ELF-1 (cell line): ENCODE measurements at regions not wholly inside any gene's neighbourhood (a gene's known extent, or its start where the extent isn't known, plus 50 kb on each side); places are given as distances from the start of the nearest gene placed in this dataset.

Experiments used
- DNase-seq: peaks from one replicate; pipeline ENCODE4 v3.0.0-alpha.2; 2016; ENCODE audit warnings: low read depth, low spot score

DNA sequence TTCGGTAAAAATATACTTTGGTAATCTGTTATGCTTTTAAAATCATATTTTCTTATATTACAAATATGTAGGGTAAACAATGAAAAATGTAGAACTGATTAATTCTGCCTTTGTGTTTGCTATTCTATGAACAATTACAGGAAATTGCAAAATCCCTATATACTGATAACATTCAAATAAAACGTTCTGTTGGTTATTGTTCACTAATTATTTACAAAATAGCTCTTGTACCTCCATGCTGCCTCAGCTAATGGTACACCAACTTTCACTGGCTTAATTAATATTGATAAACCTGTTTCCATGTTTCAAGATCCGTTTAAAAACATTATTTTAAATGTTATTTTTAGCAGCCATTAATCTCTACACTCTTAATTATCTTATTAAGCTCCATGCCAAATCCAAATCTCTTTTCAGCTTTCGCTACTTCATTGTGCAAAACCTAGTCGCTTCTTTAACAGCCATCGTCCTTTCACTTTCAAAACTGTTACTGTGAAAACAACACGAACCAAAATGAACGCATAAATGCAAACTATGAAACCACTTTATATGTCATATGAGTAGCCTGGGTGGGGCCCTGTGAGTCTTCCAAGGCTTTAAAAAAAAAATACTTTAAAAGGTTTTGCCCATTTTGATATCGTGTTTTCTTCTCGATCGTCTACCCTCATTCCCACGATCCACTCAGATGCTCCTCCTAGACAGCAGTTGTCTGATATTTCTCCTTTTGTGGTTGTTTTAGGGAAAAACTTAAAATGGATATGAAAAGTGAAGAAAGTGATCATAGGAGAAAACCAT lies 807.1 kb downstream of the USP25 start:
- DNase-seq, result no peak

DNA sequence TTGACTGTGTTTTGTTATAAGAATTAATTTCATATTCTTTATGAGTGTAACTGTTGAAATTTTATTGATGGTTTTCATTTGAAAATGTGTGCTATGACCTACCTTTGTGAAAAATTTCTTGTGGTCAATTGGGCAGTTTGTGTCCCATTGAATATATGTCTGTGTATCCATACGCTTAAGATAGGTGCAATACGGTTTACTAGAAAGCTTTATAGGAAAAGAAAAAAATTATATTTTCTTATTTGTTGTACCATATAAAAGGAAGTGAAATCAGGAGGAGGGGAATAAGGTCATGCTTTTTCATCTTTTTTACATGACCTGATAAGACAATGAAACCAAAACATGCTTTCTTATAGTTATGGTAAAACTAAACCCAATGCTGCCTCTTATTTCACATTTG lies 807.7 kb downstream of the USP25 start:
- DNase-seq, result no peak

DNA sequence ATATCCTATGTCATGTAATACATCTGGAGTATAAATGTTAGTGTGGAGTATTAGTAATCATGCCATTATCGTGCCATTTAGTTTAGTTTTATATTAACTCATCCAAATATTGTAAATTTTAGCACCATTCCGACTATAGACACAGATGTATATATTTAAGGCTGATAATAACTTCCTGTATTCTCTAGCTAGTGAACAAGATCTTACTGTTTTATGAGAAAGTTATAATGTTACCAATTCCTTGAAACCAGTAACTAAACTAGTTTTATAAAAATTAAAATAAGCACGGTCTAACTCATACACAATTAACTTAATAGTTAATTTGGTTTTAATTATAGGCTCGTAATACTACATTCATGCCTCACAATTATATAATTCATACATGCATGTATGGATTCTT lies 808.6 kb downstream of the USP25 start:
- no peak for DNase-seq

DNA sequence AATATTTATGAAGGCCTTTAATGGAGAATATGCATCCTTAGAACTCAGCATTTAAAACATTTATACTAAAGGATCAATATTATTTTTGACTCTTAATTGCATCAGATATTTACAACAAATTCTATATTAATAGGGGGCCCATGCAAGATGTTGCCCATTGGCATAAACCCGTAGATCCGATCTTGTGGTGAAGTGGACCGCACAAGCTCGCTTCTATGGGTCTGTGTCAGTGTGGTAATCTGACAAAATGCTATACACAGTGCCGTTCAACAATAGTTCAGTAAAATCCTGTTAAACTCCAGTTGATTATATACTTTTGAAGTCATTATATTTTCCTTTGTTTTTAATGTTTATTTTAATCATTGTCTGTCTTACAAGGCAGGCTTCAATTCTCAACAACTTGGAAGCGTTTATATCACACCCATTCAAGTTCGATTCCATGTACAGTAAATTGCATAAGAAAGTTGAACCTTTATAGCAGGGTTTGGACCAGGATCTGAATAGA lies 809.2 kb downstream of the USP25 start:
- DNase-seq, result no peak

DNA sequence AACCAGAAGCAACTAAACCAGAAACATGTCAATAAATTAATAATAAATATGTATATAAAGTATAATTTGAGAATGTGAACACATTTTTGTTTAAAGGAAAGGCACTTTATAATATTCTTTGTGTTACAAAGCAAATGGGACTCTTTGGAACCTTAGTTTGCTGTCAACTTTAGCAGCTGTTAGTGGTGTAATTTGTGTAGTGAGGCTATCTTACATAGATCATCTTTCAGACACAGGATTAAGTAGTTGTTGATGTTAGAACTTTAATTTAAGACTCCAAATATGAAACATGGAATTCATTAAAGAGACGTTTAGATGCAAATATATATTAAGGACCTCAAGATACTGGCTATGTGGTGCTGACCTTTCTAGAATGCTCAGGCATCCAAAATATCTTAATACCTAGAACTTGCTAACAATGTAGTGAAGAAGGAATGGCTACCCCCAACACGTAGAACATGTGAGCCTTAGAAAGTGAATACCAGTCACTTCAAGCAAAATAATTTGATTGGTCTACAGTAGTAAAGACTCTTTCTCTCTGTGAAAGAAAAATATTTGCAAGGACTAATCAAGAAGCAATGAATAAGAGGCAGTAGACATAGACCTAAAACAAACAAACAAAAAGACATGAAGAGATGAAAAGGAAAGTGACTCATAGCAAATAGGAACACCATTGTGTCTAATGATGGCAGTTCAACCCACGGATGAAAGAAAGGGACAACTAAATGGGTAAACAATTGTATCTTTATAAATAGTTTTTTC lies 811.4 kb downstream of the USP25 start:
- DNase-seq, result no peak

DNA sequence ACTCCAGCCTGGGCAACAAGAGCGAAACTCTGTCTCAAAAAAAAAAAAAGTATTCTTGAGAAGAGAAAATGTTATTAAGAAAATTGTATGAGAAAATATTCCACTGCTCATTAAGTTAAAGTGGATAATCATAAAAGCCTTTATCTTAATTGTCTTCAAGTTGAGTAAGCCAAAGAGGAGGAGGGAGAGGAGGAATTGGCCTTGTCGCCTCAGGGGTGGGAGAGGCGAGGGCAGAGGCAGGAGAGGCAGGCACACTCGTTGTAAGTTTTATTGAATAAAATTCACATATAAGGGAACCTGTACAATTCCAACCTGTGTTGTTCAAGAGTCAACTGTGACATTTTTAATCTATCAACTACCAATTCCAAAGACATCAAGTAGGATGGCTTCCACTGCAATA lies 820.3 kb downstream of the USP25 start:
- no peak for DNase-seq

DNA sequence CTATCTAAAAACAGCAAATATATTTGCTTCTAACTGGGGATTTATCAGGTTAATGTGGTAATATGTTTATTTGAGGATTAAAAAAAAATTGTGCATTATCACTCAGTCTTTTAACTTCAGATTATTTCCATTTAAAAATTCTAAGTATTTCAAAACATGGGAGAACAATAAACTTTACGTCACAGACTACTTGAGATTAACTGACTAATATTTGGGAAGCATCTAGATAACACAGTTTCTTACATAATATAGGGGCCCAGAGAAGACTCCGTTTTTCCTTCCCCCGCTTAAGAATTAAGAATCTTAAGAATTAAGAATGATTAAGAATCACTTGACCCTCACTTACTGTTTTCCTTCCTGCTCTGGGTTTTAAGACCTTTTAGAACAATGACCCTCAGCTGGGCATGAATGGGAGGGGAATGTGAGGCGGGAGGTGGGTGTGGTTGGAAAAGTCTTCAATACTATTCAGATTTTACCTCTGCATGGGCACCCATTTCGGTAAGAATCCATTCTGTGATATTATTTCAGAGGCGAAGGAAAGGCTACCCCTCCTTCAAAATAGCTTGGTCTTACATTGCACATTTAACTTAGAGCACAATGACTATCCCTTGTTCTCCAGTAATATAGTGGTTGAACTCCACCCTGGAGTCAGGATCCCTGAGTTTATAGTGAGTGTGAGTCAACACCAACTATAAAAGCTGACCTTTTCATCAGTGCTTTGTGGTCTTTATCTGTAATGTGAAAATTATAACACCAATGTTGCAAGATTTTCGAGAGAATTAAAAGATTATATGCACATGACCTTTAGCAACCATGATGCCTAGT lies 821.3 kb downstream of the USP25 start:
- DNase-seq, result no peak

DNA sequence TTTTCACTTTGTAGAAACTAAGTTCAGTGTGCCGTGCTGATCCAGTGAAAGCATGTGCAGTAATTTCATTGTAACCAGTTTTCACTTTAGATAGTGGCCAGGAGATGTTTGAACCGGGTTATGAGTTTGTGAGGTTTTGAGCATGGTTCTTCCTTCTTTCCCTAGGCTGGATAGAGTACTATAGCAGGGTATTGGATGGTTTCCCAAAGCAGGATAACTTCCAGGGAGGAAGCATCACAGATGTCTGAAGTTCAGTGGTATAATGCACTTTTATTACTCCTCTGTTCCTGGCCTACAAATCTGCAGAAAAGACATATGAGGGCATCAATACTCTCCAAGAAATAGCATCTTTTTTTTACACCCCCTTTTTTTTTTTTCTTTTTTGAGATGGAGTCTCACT lies 823.1 kb downstream of the USP25 start:
- no peak for DNase-seq

DNA sequence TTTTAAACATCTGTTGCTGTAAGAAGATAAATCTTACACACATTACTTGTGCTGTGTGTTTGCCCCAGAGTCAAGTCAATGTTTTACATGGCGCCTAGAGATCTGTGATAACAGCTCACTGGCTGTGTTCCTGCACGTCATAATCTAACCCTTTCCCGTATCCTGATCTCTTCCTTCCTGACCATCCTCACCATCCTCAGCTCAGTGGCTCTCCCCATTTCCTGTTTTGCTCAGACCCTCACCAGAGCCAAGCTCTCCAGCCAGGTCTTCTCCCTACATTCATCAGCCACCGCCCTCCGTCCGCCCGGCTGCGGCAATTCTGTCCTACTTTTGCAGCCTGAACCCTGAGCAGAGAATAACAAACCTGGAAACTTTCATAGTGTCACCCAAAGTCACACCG lies 824.7 kb downstream of the USP25 start:
- DNase-seq, result no peak

DNA sequence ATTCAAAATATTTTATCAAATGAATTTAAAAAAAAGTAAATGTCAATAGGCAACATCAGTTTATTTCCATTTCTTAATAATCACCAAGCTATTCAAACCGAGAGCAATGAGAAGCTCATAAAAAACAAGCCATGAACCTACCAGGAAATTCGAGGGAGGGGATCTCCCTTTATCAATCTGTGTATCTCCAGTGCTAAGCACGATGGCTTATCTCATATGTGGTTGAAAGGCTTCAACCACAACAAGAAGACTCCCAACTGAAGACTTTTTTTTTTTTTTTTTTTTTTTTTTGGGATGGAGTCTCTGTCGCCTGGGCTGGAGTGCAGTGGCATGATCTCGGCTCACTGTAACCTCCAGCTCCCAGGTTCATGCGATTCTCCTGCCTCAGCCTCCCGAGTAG lies 833.3 kb downstream of the USP25 start:
- DNase-seq, result no peak

DNA sequence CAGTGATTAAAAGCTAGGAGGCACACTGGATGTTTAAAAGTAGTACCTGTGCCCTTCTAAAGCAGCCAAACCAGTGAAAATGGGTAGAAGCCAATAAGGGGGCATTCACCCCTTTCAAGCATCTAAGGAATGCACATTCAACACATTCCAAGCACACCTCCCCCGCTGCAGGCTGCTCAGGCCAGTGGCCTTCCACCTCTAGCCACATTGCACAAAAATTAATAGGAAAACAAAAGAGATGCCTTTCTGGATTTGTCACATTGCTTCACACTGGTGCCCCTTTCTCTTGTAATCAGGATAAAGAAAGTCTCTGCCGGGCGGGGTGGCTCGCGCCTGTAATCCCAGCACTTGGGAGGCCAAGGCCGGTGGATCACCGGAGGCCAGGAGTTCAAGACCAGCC lies 834.0 kb downstream of the USP25 start:
- DNase-seq, result peak; percentile 83

DNA sequence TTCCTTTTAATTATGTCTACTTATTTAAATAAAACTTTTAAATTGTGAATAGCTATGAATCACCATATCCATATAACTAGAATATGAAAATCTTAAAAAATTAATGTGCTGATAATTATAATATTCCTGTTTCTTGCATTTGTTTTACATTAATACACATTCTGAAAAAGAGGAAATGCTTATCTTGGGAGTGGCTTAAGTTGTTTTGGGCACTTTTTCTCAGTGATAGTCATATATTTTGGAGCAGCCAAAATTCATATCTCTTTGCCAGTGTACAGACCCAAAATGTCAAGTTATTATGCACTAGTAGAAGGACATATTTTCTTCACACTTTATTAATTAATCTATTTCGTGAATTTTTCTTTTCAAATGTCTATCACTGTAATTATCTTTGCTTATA lies 838.5 kb downstream of the USP25 start:
- DNase-seq, result no peak

DNA sequence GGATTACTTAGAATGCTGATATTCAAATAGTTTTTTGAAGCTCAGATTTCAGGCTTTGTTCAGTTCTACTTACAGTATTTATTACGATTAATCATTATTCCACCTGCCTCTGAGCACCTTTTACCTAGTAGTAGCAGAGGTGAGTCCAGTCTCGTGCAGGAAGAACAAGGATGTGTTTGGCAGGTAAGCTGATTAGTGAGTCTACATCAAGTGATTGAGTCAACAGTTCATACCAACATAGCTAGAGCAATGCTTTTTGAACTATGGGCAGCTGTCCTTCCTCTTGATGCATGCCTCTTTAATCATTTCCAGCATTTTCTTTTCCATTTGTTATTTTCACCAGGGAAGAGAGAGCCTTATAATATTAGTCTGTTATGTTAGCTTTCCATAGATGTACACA lies 838.9 kb downstream of the USP25 start:
- DNase-seq, result no peak

DNA sequence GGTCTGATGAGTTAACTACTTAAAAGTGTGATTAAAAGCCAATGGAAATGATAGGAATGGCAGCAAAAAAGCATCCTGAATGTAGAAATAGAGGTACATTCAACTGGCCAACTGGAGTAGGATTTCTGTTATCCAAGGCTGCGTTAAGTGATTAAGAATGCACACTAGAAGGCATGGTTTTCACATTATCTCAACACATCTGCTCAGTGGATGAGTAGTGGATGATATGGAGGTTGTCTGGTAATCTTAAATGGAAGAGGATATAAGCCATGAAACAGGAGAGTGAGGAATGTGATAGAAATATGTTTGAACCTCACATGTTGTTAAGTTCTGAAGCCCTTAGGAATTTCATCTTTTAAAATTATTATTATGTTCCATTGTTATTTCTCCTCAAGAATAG lies 839.9 kb downstream of the USP25 start:
- DNase-seq, result no peak

DNA sequence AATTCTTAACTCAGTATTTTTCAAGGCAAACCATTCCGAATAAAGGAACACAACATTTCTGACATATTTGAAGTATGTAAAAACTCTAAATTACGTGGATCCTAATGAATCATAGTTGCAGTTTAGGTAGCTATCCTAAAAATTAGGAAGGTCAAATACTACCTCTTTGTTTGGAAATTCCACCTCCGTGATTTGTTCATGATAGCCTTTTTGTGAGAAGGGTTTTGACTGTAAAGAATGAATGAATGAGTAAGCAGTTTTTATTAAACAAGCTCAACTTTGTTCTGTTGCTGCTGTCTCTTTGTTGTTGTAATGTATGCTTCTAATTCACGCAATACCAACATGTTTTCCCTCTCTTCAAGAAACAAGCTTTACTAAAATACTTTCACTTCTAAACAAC lies 840.4 kb downstream of the USP25 start:
- no peak for DNase-seq

DNA sequence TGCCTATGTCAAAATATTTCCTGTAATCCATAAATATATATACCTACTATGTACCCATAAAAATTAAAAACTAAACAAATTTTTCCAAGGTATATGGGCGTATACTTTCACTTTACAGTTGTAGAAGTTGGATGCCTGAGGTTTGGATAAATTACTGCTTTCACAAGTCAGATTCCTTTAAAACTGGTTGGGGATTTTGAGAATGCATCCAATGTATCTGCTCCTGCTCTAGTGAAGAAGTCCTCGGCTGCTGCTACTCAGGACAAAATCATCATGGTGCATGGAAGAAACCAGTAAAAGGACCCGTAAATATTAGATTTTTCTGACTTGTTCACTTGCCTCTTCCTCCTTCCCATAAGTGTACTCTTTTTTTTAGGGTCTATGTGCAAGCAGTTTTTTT lies 841.1 kb downstream of the USP25 start:
- DNase-seq, result no peak

DNA sequence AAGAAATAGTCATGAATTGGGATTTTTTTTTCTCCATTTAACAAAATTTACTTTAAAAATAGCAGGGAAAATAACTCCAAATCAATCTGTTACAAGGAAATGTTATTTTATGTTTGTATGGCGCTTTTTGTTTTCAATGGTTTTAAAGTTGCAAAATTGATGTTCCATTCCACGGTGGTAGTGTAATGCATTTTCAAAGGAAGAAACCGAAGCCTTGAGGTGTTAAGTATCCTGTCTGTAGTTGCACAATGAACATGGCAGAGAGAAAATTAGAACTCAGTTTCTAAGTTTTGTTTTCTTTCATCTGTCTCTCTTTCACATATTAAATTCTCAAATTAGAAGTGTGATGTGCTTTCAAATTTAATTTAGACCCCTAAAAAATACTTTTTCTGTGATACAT lies 841.8 kb downstream of the USP25 start:
- DNase-seq, result no peak

DNA sequence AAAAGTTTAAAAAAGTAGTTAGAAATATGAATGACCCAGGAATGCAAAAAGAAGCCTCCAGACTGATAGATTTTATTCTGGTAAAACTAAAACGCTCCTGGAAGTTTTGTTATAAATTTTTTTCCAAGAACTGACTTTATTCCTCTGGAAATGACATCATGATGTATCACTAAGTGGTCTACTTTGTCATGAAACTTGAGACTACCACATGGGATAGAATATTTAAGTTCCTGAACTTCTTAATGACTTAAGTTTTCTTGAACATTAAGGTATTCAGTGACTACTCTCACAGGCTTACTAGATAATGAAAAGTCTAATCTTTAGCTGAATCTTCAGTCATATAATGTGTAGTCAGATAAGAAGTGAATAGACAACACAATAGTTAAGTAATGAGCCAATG lies 842.2 kb downstream of the USP25 start:
- DNase-seq, result no peak

DNA sequence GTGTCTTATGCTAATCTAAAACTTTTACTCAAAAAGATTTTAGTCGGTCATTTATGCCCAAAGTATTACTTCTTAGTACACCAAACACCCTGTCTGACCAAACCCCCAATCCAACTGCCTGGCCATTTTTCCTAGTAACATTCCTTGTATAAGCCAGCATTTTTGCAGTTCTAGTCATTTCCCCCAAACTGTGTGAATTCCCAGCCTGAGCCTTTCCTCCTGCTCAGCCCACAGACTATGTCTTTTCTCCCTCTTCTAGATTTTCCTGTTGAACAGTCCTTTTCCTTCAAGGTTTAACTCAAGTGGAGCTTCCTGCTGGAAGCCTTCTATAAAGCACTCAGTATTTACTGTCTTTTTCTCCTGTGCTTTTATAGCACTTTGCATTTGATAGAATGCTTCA lies 843.8 kb downstream of the USP25 start:
- DNase-seq, result no peak

DNA sequence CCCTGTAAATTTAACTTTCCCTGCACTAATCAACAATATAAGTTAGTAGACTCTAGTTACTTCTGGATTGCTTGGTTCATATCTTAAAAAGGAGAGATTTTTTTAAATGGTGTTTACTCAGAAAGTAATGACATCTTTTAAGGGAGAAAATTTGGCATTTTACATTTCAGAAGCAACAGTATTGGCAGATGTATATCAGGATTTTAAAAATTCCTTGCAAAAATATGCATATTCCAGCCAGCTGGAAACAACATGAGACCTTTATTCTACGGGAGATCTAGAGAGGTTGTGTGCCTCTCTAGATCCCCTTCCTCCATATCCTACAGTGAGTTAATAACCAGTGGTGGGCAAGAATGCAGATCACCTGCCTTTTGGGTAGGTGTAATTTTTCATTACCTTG lies 848.2 kb downstream of the USP25 start:
- no peak for DNase-seq

DNA sequence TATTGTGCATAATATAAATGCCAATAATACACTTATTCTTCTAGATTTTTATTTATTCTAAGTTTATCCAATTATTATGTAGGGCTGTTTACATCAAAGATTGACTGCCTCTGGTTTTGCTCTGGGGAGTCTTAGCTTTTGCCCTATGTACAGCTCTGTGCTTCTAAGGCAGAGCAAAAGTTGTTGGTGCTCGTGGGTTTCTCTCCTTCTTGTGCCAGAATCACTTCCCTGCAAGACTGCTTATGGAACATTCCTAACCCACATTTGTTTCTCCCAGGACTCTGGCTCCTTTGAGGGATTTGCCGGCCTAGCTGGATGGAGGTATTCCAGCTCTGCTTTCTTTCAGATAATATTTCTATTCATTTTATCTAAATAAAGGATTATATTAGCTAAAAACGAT lies 849.1 kb downstream of the USP25 start:
- no peak for DNase-seq

DNA sequence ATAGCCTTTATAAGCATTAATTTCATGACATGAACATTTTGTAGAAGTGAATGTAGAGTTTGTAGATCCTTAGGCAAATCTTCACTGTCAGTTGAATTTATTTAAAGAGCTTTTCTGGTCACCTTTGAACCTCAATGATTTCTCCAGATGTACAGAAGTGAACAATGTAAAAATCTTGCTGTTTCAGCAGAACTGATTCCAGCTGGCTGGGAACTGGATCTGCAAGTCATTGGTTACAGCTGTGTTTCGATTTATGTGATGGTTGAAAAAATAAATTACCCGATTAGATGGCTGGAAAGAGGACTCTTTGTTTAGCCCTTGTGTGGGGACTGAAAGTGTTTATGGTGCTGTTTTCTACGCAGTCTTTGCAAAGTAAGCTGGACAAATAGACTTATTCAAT lies 849.8 kb downstream of the USP25 start:
- DNase-seq, result no peak
